GM12878 (cell line): ENCODE measurements at regions not wholly inside any gene's neighbourhood (a gene's known extent, or its start where the extent isn't known, plus 50 kb on each side); places are given as distances from the start of the nearest gene placed in this dataset.

Experiments
- ATAC-seq: fragments of 200-7000 bp; cut with Tn5 transposase; 3 replicates; pipeline ENCODE4 v1.9.1; 2020; ENCODE audit warnings: mild to moderate bottlenecking, moderate library complexity
- BruUV-seq: library from RNA; stranded (reverse); fragments of 400-500 nt; replicated peaks from 2 replicates; lab custom pipeline; 2021; lab: Mats Ljungman, UMichigan
- CTCF ChIA-PET: fragments of 300-600 bp; sonication (Branson Sonifier 250); formaldehyde crosslinking; extraction: SDS; loops from one replicate; lab custom pipeline; 2021; ENCODE audit warnings: inconsistent platforms; lab: Yijun Ruan, JAX
- POLR2A ChIA-PET: fragments of 350-600 bp; formaldehyde crosslinking; extraction: SDS; loops from one replicate; lab custom pipeline; 2021; ENCODE audit warnings: inconsistent platforms; lab: Charles Lee
- RAD21 ChIA-PET: fragments of 300-600 bp; sonication (Branson Sonifier 250); formaldehyde crosslinking; loops from one replicate; lab custom pipeline; 2023; ENCODE audit warnings: antibody characterized with exemption; ENCODE audit not compliant: unreplicated experiment; lab: Charles Lee
- SMC1A ChIA-PET: fragments of 300-600 bp; sonication (Branson Sonifier 250); formaldehyde crosslinking; loops from one replicate; lab custom pipeline; 2023; ENCODE audit not compliant: unreplicated experiment, uncharacterized antibody; lab: Charles Lee
- DNase-seq: peaks from one replicate; pipeline ENCODE4 v3.0.0-alpha.2; 2011; ENCODE audit warnings: low read depth, low spot score
- FAIRE-seq: peaks from 3 replicates; lab custom pipeline; 2011; peaks lifted over from hg19 to GRCh38; lab: Jason Lieb, UNC
- H2AFZ ChIP-seq: 2 replicates; pipeline ENCODE4 v1.6.0; 2011; ENCODE audit warnings: low read depth, low read length, control low read depth; ENCODE audit not compliant: control insufficient read depth
- H3K27ac ChIP-seq: 2 replicates; pipeline ENCODE4 v1.5.1; 2011; ENCODE audit warnings: control low read depth; ENCODE audit not compliant: control insufficient read depth, insufficient read depth
- H3K27me3 ChIP-seq, 2 experiments: replicated peaks in 1 of 2; 2 replicates each; pipeline versions ENCODE4 v1.6.0 to v1.6.1; 2011; ENCODE audit warnings: low read length in 1 of 2; ENCODE audit not compliant: control insufficient read depth in 2 of 2, insufficient read depth in 2 of 2
- H3K36me3 ChIP-seq, 2 experiments: 2 replicates each; pipeline ENCODE4 v1.5.1; 2011; ENCODE audit warnings: low read length in 1 of 2; ENCODE audit not compliant: control insufficient read depth in 2 of 2, insufficient read depth in 2 of 2
- H3K4me1 ChIP-seq: 2 replicates; pipeline ENCODE4 v1.6.1; 2011; ENCODE audit warnings: mild to moderate bottlenecking, low read length, moderate library complexity, mixed read lengths; ENCODE audit not compliant: control insufficient read depth, insufficient read depth
- H3K4me2 ChIP-seq: 2 replicates; pipeline ENCODE4 v1.6.0; 2011; ENCODE audit warnings: control low read depth; ENCODE audit not compliant: control insufficient read depth, insufficient read depth
- H3K4me3 ChIP-seq: fragments of 200-600 bp; sonication (generic); 2 replicates; pipeline ENCODE4 v1.5.1; 2016
- H3K79me2 ChIP-seq: 2 replicates; pipeline ENCODE4 v1.6.0; 2011; ENCODE audit warnings: low read length; ENCODE audit not compliant: control insufficient read depth, insufficient read depth
- H3K9ac ChIP-seq: 2 replicates; pipeline ENCODE4 v1.8.0; 2011; ENCODE audit warnings: low read length, control low read depth, mixed read lengths; ENCODE audit not compliant: control insufficient read depth, insufficient read depth
- H3K9me3 ChIP-seq: replicated peaks from 3 replicates; pipeline ENCODE4 v1.5.1; 2011; ENCODE audit warnings: mild to moderate bottlenecking, low read length; ENCODE audit not compliant: control insufficient read depth, insufficient read depth
- H4K20me1 ChIP-seq: 2 replicates; pipeline ENCODE4 v1.6.0; 2011; ENCODE audit not compliant: control insufficient read depth, insufficient read depth
- FOXK2 ChIP-seq: fragments of 450-650 bp; IDR thresholded peaks from 2 replicates; pipeline ENCODE4 v1.6.1; 2017; ENCODE audit warnings: mild to moderate bottlenecking, moderate library complexity
- HDAC2 ChIP-seq: fragments of 200-600 bp; sonication (generic); IDR thresholded peaks from 2 replicates; pipeline ENCODE4 v1.6.1; 2017
- MEF2A ChIP-seq: IDR thresholded peaks from 2 replicates; pipeline ENCODE4 v1.6.1; 2011; ENCODE audit warnings: low read depth, mild to moderate bottlenecking, low read length, moderate library complexity; ENCODE audit not compliant: insufficient read depth
- MEF2B ChIP-seq: fragments of 450-650 bp; IDR thresholded peaks from 2 replicates; pipeline ENCODE4 v1.6.1; 2018; ENCODE audit warnings: mild to moderate bottlenecking, moderate library complexity; ENCODE audit not compliant: partially characterized antibody, poor library complexity, severe bottlenecking
- MXI1 ChIP-seq: fragments of 150-350 bp; IDR thresholded peaks from 2 replicates; pipeline ENCODE4 v1.6.1; 2011; ENCODE audit warnings: low read depth, mild to moderate bottlenecking, inconsistent platforms, low read length, improper control_type of control experiment
- NRF1 ChIP-seq: conservative IDR thresholded peaks from 2 replicates; pipeline ENCODE4 v1.6.1; 2011; ENCODE audit warnings: mild to moderate bottlenecking, low read depth, low read length, improper control_type of control experiment
- ZNF24 ChIP-seq: fragments of 450-650 bp; IDR thresholded peaks from 2 replicates; pipeline ENCODE4 v1.6.1; 2017; ENCODE audit warnings: antibody characterized with exemption, mild to moderate bottlenecking
- WGBS: methylation state at CpG from one replicate; pipeline ENCODE4 v1.1.6; 2016; ENCODE audit warnings: low lambda C conversion rate; ENCODE audit not compliant: insufficient replicate concordance, insufficient coverage; ENCODE audit errors: missing lambda C conversion rate; 5-methylcytosine and 5-hydroxymethylcytosine counted together
- in situ Hi-C: fragments of 300-500 bp; cut with MboI; formaldehyde crosslinking; loops from 9 replicates; pipeline ENCODE4 v1.14.3; 2018; ENCODE audit warnings: mixed read lengths
- intact Hi-C: fragments of 100-400 bp; cut with micrococcal nuclease; formaldehyde crosslinking; loops from one replicate; pipeline ENCODE4 v1.14.2; 2022; ENCODE audit not compliant: unreplicated experiment
- TF ChIP-seq, protein P1 (sequence below): fragments of 450-650 bp; IDR thresholded peaks from 2 replicates; pipeline ENCODE4 v1.6.1; 2017; ENCODE audit warnings: mild to moderate bottlenecking, moderate library complexity
- TF ChIP-seq, protein P2 (sequence below): IDR thresholded peaks from 2 replicates; pipeline ENCODE4 v1.6.1; 2012; ENCODE audit warnings: low read depth, low read length, improper control_type of control experiment

DNA sequence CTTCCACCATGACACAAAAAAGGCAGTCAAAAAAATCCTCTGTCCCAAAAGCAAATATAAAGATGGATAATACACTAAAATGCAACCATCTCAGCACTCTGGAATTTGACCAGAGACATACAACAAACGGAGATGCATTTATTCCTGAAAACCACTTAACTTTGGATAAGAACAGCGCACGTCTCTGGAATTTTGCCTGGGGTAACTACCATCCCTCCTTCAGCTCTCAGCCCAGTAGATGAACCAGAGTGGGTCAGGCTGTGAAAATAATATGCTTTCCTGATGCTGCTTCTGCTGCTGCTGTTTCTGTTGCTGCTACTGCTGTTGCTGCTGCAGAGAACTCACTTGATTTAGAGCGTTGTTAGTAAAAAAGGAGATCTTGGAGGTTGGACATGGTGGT lies 133.8 kb upstream of the ACVR2A start:
- ChIA-PET SMC1A (interaction anchor here (0.6 kb wide), 1 partner anchor 9 kb away, joined by 4 read pairs; no protein-coding TSS in a partner anchor), RAD21 (no interaction called here), POLR2A (no interaction called here)
- Histone ChIP-seq H3K9me3 (peaks cover 4% of the 10 kb centered on the region; the same call in 2 of the 3 replicates), H4K20me1 (no peaks in the 10 kb centered on the region), H3K27ac (no peak overlapping the region), H2AFZ (no peak overlapping the region), H3K4me3 (no peak overlapping the region), H3K36me3 (no peaks in the 10 kb centered on the region), H3K27me3 (no peaks in the 10 kb centered on the region), H3K4me2 (no peak overlapping the region)
- FAIRE-seq (no peak), ATAC-seq (no peak), DNase-seq (no peak)
- no TSS peak for BruUV-seq
- 85% methylated on average over 4 of the region's 4 CpGs for WGBS
- in situ Hi-C loops (no loop called here), intact Hi-C loops (no loop called here)
- TF ChIP-seq, protein P1, sequence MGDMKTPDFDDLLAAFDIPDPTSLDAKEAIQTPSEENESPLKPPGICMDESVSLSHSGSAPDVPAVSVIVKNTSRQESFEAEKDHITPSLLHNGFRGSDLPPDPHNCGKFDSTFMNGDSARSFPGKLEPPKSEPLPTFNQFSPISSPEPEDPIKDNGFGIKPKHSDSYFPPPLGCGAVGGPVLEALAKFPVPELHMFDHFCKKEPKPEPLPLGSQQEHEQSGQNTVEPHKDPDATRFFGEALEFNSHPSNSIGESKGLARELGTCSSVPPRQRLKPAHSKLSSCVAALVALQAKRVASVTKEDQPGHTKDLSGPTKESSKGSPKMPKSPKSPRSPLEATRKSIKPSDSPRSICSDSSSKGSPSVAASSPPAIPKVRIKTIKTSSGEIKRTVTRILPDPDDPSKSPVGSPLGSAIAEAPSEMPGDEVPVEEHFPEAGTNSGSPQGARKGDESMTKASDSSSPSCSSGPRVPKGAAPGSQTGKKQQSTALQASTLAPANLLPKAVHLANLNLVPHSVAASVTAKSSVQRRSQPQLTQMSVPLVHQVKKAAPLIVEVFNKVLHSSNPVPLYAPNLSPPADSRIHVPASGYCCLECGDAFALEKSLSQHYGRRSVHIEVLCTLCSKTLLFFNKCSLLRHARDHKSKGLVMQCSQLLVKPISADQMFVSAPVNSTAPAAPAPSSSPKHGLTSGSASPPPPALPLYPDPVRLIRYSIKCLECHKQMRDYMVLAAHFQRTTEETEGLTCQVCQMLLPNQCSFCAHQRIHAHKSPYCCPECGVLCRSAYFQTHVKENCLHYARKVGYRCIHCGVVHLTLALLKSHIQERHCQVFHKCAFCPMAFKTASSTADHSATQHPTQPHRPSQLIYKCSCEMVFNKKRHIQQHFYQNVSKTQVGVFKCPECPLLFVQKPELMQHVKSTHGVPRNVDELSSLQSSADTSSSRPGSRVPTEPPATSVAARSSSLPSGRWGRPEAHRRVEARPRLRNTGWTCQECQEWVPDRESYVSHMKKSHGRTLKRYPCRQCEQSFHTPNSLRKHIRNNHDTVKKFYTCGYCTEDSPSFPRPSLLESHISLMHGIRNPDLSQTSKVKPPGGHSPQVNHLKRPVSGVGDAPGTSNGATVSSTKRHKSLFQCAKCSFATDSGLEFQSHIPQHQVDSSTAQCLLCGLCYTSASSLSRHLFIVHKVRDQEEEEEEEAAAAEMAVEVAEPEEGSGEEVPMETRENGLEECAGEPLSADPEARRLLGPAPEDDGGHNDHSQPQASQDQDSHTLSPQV, result no peak
- TF ChIP-seq MEF2A, result no peak
- TF ChIP-seq ZNF24, result no peak
- no peak for TF ChIP-seq NRF1
- TF ChIP-seq, all 136 proteins: peak for 0
- Histone ChIP-seq H3K4me1 (peaks cover 9% of the 10 kb centered on the region), H3K79me2 (no peaks in the 10 kb centered on the region), H3K9ac (no peak overlapping the region)
- CTCF ChIA-PET, result no interaction called here

DNA sequence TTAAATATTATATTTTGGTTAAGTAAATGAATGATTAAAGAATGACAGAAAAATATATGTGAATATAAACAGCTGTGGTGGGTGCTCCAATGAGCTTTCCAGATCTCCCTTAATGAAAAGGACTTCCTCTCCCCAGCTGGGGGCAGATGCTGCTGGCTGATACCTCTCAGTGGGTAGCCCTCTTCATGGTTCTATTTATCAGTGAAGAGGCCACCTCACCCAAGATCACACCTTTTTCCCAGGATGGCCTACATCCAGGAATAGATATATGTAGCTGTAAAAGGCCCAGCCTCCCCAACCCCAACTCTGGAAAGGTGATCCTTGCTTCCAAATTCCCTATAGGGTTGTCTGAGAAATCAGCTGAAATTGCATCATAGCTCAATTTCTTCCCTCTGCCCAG lies 135.2 kb upstream of the ACVR2A start:
- ChIA-PET SMC1A (no interaction called here), RAD21 (no interaction called here), CTCF (no interaction called here), POLR2A (no interaction called here)
- no peak overlapping the region for H3K4me3 ChIP-seq
- no peaks in the 10 kb centered on the region for H3K4me1 ChIP-seq
- H3K27me3 ChIP-seq, result no peaks in the 10 kb centered on the region
- FAIRE-seq, result no peak
- H3K9me3 ChIP-seq, result peaks cover 4% of the 10 kb centered on the region; the same call in 2 of the 3 replicates
- no peaks in the 10 kb centered on the region for H3K79me2 ChIP-seq
- no peak for DNase-seq
- H3K4me2 ChIP-seq, result no peak overlapping the region
- H4K20me1 ChIP-seq, result no peaks in the 10 kb centered on the region
- intact Hi-C loops (no loop called here), in situ Hi-C loops (no loop called here)
- no peak for TF ChIP-seq MXI1
- TF ChIP-seq HDAC2, result no peak
- no peak for TF ChIP-seq FOXK2
- TF ChIP-seq MEF2B, result no peak
- TF ChIP-seq, protein P2, sequence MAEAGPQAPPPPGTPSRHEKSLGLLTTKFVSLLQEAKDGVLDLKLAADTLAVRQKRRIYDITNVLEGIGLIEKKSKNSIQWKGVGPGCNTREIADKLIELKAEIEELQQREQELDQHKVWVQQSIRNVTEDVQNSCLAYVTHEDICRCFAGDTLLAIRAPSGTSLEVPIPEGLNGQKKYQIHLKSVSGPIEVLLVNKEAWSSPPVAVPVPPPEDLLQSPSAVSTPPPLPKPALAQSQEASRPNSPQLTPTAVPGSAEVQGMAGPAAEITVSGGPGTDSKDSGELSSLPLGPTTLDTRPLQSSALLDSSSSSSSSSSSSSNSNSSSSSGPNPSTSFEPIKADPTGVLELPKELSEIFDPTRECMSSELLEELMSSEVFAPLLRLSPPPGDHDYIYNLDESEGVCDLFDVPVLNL, result no peak
- H2AFZ ChIP-seq, result no peak overlapping the region
- no peaks in the 10 kb centered on the region for H3K36me3 ChIP-seq
- no peak overlapping the region for H3K27ac ChIP-seq
- H3K9ac ChIP-seq, result no peak overlapping the region
- no peak for ATAC-seq
- BruUV-seq, result no TSS peak
